K562 (cell line): ENCODE measurements at regions not wholly inside any gene's neighbourhood (a gene's known extent, or its start where the extent isn't known, plus 50 kb on each side); places are given as distances from the start of the nearest gene placed in this dataset.

ENCODE experiments used
- ATAC-seq: fragments of 200-7000 bp; cut with Tn5 transposase; 3 replicates; pipeline ENCODE4 v1.9.1; 2020; ENCODE audit warnings: moderate library complexity
- BruUV-seq: library from RNA; stranded (reverse); fragments of 400-500 nt; replicated peaks from 2 replicates; lab custom pipeline; 2021; lab: Mats Ljungman, UMichigan
- CTCF ChIA-PET: fragments of 300-600 bp; formaldehyde crosslinking; extraction: SDS; loops from one replicate; lab custom pipeline; 2021; ENCODE audit warnings: low intra/inter-chr PET ratio; lab: Yijun Ruan, JAX
- POLR2A ChIA-PET: fragments of 300-600, 350-650 bp; sonication (Branson Sonifier 250); formaldehyde crosslinking; extraction: SDS; loops from one replicate; lab custom pipeline; 2021; ENCODE audit warnings: antibody characterized with exemption, inconsistent platforms; lab: Yijun Ruan, JAX
- DNase-seq, 4 experiments: peaks; one replicate each; pipeline versions ENCODE4 v3.0.0 to v3.0.0-alpha.2; 2011 to 2018; ENCODE audit warnings: low spot score in 3 of 4, mixed read lengths in 3 of 4; ENCODE audit errors: extremely low read depth in 1 of 4
- FAIRE-seq: peaks from 2 replicates; lab custom pipeline; 2011; peaks lifted over from hg19 to GRCh38; lab: Jason Lieb, UNC
- H2AFZ ChIP-seq: 2 replicates; pipeline ENCODE4 v1.6.0; 2011; ENCODE audit warnings: low read depth, low read length, control low read depth, inconsistent platforms
- H3K27ac ChIP-seq: fragments of 200-600 bp; 3 replicates; pipeline ENCODE4 v1.8.0; 2011; ENCODE audit warnings: low read depth, mild to moderate bottlenecking, control low read depth, inconsistent platforms, low read length, moderate library complexity, mixed read lengths; ENCODE audit errors: extremely low read depth
- H3K27me3 ChIP-seq, 2 experiments: fragments of 300-600 bp in 1 of 2; 2 replicates in 1 of 2; 3 replicates in 1 of 2; pipeline versions ENCODE4 v1.6.0 to v1.8.0; 2011; ENCODE audit warnings: inconsistent platforms in 2 of 2, low read length in 2 of 2, mild to moderate bottlenecking in 1 of 2, mixed read lengths in 1 of 2, moderate library complexity in 1 of 2; ENCODE audit not compliant: control insufficient read depth in 2 of 2, insufficient read depth in 2 of 2
- H3K36me3 ChIP-seq: fragments of 300-600 bp; 3 replicates; pipeline ENCODE4 v1.8.0; 2011; ENCODE audit warnings: mild to moderate bottlenecking, low read length, inconsistent platforms; ENCODE audit not compliant: control insufficient read depth, insufficient read depth
- H3K4me1 ChIP-seq, 2 experiments: fragments of 200-600 bp in 1 of 2; replicated peaks in 1 of 2; 2 replicates in 1 of 2; 3 replicates in 1 of 2; pipeline versions ENCODE4 v1.5.1 to v1.8.0; 2011; ENCODE audit warnings: inconsistent platforms in 2 of 2, low read length in 2 of 2, mild to moderate bottlenecking in 1 of 2, mixed read lengths in 1 of 2, moderate library complexity in 1 of 2; ENCODE audit not compliant: control insufficient read depth in 2 of 2, insufficient read depth in 2 of 2
- H3K4me2 ChIP-seq: 2 replicates; pipeline ENCODE4 v1.6.1; 2011; ENCODE audit warnings: low read length, control low read depth, inconsistent platforms, mixed read lengths; ENCODE audit not compliant: insufficient read depth
- H3K4me3 ChIP-seq: fragments of 200-600 bp; sonication (generic), shearing (Covaris generic); 2 replicates; pipeline ENCODE4 v1.5.1; 2016; ENCODE audit warnings: control low read depth, inconsistent platforms
- H3K79me2 ChIP-seq: fragments of 200-600 bp; 3 replicates; pipeline ENCODE4 v1.8.0; 2011; ENCODE audit warnings: low read length, inconsistent platforms; ENCODE audit not compliant: control insufficient read depth, insufficient read depth
- H3K9ac ChIP-seq, 2 experiments: 2 replicates each; pipeline versions ENCODE4 v1.6.0 to v1.6.1; 2011; ENCODE audit warnings: low read depth in 2 of 2, low read length in 2 of 2, control low read depth in 1 of 2, inconsistent platforms in 1 of 2, mild to moderate bottlenecking in 1 of 2, mixed read lengths in 1 of 2; ENCODE audit not compliant: insufficient read depth in 1 of 2
- H3K9me1 ChIP-seq: one replicate; pipeline ENCODE4 v1.6.0; 2011; ENCODE audit warnings: inconsistent platforms, mild to moderate bottlenecking, low read length, moderate library complexity; ENCODE audit not compliant: control insufficient read depth, insufficient read depth
- H3K9me3 ChIP-seq: replicated peaks from 2 replicates; pipeline ENCODE4 v1.5.1; 2011; ENCODE audit warnings: low read depth, low read length, inconsistent platforms; ENCODE audit not compliant: control insufficient read depth, insufficient read depth
- H4K20me1 ChIP-seq: replicated peaks from 2 replicates; pipeline ENCODE4 v1.6.1; 2011; ENCODE audit warnings: low read length, inconsistent platforms, mixed read lengths; ENCODE audit not compliant: control insufficient read depth, insufficient read depth
- BACH1 ChIP-seq: fragments of 200-800 bp; sonication (Bioruptor generic); IDR thresholded peaks from 2 replicates; pipeline ENCODE4 v1.6.1; 2016; ENCODE audit warnings: missing genetic modification characterization, missing compliant biosample characterization
- ELK3 ChIP-seq: fragments of 450-650 bp; formaldehyde crosslinking; IDR thresholded peaks from 2 replicates; pipeline ENCODE4 v1.4.0; 2020; ENCODE audit warnings: mild to moderate bottlenecking
- L3MBTL2 ChIP-seq: fragments of 450-650 bp; IDR thresholded peaks from 2 replicates; pipeline ENCODE4 v1.6.1; 2016; ENCODE audit warnings: mild to moderate bottlenecking, moderate library complexity
- MAFF ChIP-seq: IDR thresholded peaks from 2 replicates; pipeline ENCODE4 v1.6.1; 2012; ENCODE audit warnings: low read length, improper control_type of control experiment
- MAFG ChIP-seq: fragments of 450-650 bp; conservative IDR thresholded peaks from 2 replicates; pipeline ENCODE4 v1.6.1; 2016; ENCODE audit warnings: missing genetic modification characterization, missing compliant biosample characterization
- NFE2L1 ChIP-seq: fragments of 450-650 bp; IDR thresholded peaks from 2 replicates; pipeline ENCODE4 v1.6.1; 2016; ENCODE audit warnings: missing genetic modification characterization, low read depth, mild to moderate bottlenecking, missing compliant biosample characterization, moderate library complexity, borderline replicate concordance
- ZNF316 ChIP-seq: fragments of 450-650 bp; IDR thresholded peaks from 2 replicates; pipeline ENCODE4 v1.6.1; 2016
- ZNF639 ChIP-seq, 2 experiments: fragments of 200-800 bp in 1 of 2; sonication (Bioruptor generic) in 1 of 2; sonication (generic) in 1 of 2; formaldehyde crosslinking in 1 of 2; IDR thresholded peaks in 1 of 2; conservative IDR thresholded peaks in 1 of 2; 2 replicates each; pipeline versions ENCODE4 v1.5.0 to v1.6.1; 2016 to 2020; ENCODE audit warnings: missing compliant biosample characterization in 1 of 2, missing genetic modification characterization in 1 of 2, missing genetic modification reagents in 1 of 2
- WGBS: fragments of 100-300 bp; shearing (Covaris generic); methylation state at CpG from one replicate; pipeline ENCODE4 v1.1.6; 2016; ENCODE audit warnings: low coverage, mixed read lengths; ENCODE audit not compliant: insufficient coverage; ENCODE audit errors: missing lambda C conversion rate; 5-methylcytosine and 5-hydroxymethylcytosine counted together
- in situ Hi-C: fragments of 300-500 bp; cut with MboI; formaldehyde crosslinking; loops from 4 replicates; pipeline ENCODE4 v1.15.0; 2018; ENCODE audit warnings: inconsistent platforms, mixed read lengths
- intact Hi-C: fragments of 100-400 bp; cut with micrococcal nuclease; formaldehyde crosslinking; loops from 2 replicates; pipeline ENCODE4 v1.14.2; 2022
- TF ChIP-seq, protein P1 (sequence below), 2 experiments: fragments of 450-650 bp in 1 of 2; sonication (generic) in 1 of 2; formaldehyde crosslinking in 1 of 2; IDR thresholded peaks; 2 replicates each; pipeline versions ENCODE4 v1.7.1 to v1.9.0; 2016 to 2022; ENCODE audit warnings: inconsistent platforms in 1 of 2, mild to moderate bottlenecking in 1 of 2, missing genetic modification reagents in 1 of 2

GRCh38 chr3:31369637-31370379 is 162.9 kb upstream of the STT3B start:
- Histone ChIP-seq H3K36me3 (no peaks in the 10 kb centered on the region), H3K4me1 (no peaks in the 10 kb centered on the region), H3K9me3 (no peaks in the 10 kb centered on the region), H2AFZ (no peak overlapping the region), H3K27me3 (peaks cover 0 to 6% of the 10 kb centered on the region in 2 experiments; a peak in 2 of 5 replicates), H3K9me1 (no peaks in the 10 kb centered on the region), H3K4me3 (no peak overlapping the region), H4K20me1 (no peaks in the 10 kb centered on the region), H3K4me2 (no peak overlapping the region), H3K79me2 (no peaks in the 10 kb centered on the region), H3K9ac (no peak overlapping the region), H3K27ac (no peak overlapping the region)
- POLR2A ChIA-PET: interaction anchor here (1.3 kb wide), 1 partner anchor 15 kb away, joined by 3 read pairs; no protein-coding TSS in a partner anchor
- FAIRE-seq: no peak
- peak; percentile 57; the same call in 2 of the 3 replicates for ATAC-seq
- in situ Hi-C loops (no loop called here), intact Hi-C loops (no loop called here)
- whole genome bisulfite sequencing: 0% methylated on average over 2 of the region's 2 CpGs
- BruUV-seq: no TSS peak
- DNase-seq: no peak
- CTCF ChIA-PET: no interaction called here
- peak; percentile 86 for TF ChIP-seq ZNF316
- TF ChIP-seq ZNF639 (CRISPR knock-in tag; conservative IDR thresholded peaks at IDR 0.05 in 1 of 2, IDR thresholded peaks at IDR 0.05 in 1 of 2): 0 out of 4 replicates have a peak, but pooled peaks of 1 of the 2 experiments have one; percentile 39
- peak; percentile 49; the same call in 1 of the 2 replicates for TF ChIP-seq BACH1 (tag)
- peak; percentile 95 for TF ChIP-seq MAFG (tag)
- peak; percentile 79 for TF ChIP-seq MAFF
- peak; percentile 55; the same call in 1 of the 2 replicates for TF ChIP-seq L3MBTL2
- TF ChIP-seq ELK3: 0 out of 2 replicates have a peak, but pooled peaks have one; percentile 36
- TF ChIP-seq, protein P1, sequence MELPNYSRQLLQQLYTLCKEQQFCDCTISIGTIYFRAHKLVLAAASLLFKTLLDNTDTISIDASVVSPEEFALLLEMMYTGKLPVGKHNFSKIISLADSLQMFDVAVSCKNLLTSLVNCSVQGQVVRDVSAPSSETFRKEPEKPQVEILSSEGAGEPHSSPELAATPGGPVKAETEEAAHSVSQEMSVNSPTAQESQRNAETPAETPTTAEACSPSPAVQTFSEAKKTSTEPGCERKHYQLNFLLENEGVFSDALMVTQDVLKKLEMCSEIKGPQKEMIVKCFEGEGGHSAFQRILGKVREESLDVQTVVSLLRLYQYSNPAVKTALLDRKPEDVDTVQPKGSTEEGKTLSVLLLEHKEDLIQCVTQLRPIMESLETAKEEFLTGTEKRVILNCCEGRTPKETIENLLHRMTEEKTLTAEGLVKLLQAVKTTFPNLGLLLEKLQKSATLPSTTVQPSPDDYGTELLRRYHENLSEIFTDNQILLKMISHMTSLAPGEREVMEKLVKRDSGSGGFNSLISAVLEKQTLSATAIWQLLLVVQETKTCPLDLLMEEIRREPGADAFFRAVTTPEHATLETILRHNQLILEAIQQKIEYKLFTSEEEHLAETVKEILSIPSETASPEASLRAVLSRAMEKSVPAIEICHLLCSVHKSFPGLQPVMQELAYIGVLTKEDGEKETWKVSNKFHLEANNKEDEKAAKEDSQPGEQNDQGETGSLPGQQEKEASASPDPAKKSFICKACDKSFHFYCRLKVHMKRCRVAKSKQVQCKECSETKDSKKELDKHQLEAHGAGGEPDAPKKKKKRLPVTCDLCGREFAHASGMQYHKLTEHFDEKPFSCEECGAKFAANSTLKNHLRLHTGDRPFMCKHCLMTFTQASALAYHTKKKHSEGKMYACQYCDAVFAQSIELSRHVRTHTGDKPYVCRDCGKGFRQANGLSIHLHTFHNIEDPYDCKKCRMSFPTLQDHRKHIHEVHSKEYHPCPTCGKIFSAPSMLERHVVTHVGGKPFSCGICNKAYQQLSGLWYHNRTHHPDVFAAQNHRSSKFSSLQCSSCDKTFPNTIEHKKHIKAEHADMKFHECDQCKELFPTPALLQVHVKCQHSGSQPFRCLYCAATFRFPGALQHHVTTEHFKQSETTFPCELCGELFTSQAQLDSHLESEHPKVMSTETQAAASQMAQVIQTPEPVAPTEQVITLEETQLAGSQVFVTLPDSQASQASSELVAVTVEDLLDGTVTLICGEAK (IDR thresholded peaks at IDR 0.05): peak; percentile 46; the same call in 1 of the 2 replicates
- TF ChIP-seq, protein P1 (CRISPR knock-in tag; IDR thresholded peaks at IDR 0.05): no peak
- peak; percentile 87 for TF ChIP-seq NFE2L1 (tag)
